Esophagus muscularis mucosa (tissue), 3 donors: ENCODE measurements at regions not wholly inside any gene's neighbourhood (a gene's known extent, or its start where the extent isn't known, plus 50 kb on each side); places are given as distances from the start of the nearest gene placed in this dataset.

ENCODE experiments used
- CTCF ChIP-seq, 3 experiments: fragments of 200-600 bp in 2 of 3; fragments of 450-650 bp in 1 of 3; sonication (generic) in 2 of 3; IDR thresholded peaks; one replicate each; pipeline ENCODE4 v1.5.1; 2017 to 2019; ENCODE audit warnings: antibody characterized with exemption in 3 of 3, mild to moderate bottlenecking in 2 of 3, moderate library complexity in 1 of 3
- POLR2A ChIP-seq: fragments of 450-650 bp; IDR thresholded peaks from one replicate; pipeline ENCODE4 v1.6.1; 2017; ENCODE audit warnings: antibody characterized with exemption, moderate library complexity, mild to moderate bottlenecking, low read depth

GRCh38 chr1:240667351-240667750, 55.4 kb upstream of the GREM2 start:
- TF ChIP-seq CTCF (IDR thresholded peaks at IDR 0.05), result no peak
- no peak for TF ChIP-seq POLR2A
